Esophagus muscularis mucosa (tissue), 3 donors: ENCODE measurements at regions not wholly inside any gene's neighbourhood (a gene's known extent, or its start where the extent isn't known, plus 50 kb on each side); places are given as distances from the start of the nearest gene placed in this dataset.

ENCODE experiments used
- CTCF ChIP-seq, 3 experiments: fragments of 200-600 bp in 2 of 3; fragments of 450-650 bp in 1 of 3; sonication (generic) in 2 of 3; IDR thresholded peaks; one replicate each; pipeline ENCODE4 v1.5.1; 2017 to 2019; ENCODE audit warnings: antibody characterized with exemption in 3 of 3, mild to moderate bottlenecking in 2 of 3, moderate library complexity in 1 of 3
- POLR2A ChIP-seq: fragments of 450-650 bp; IDR thresholded peaks from one replicate; pipeline ENCODE4 v1.6.1; 2017; ENCODE audit warnings: antibody characterized with exemption, moderate library complexity, mild to moderate bottlenecking, low read depth
- POLR2AphosphoS5 ChIP-seq, 2 donors: sonication (generic); formaldehyde crosslinking; IDR thresholded peaks; one replicate each; pipeline ENCODE4 v1.6.1; 2017; ENCODE audit warnings: antibody characterized with exemption in 2 of 2

DNA sequence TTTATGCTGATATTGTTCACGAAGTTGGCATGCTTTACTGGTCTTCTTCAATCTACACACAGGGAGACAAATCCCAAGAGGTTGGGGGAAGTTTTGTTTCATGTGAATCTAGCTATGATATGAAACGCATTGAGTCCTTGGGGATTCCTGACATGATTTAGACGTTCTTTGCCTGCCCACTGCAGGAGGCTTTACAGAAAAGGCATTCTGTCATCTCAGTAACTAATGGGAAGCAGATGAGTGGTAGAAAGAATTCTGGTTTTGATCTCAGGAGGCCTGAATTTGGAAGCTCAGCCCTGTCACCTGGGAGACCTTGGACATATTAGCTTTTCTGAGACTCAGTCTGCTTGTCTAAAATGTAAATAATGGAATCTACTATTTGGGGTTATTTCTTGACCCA lies 383.0 kb upstream of the NFIA start:
- TF ChIP-seq CTCF (IDR thresholded peaks at IDR 0.05) (no peak), POLR2A (no peak), POLR2AphosphoS5 (IDR thresholded peaks at IDR 0.05) (no peak)
